ENCODE measurements at regions not wholly inside any gene's neighbourhood (a gene's known extent, or its start where the extent isn't known, plus 50 kb on each side); places are given as distances from the start of the nearest gene placed in this dataset.

- TF ChIP-seq CTCF (IDR thresholded peaks at IDR 0.05), result no peak
- TF ChIP-seq POLR2A (IDR thresholded peaks at IDR 0.05), result no peak
- TF ChIP-seq POLR2AphosphoS5 (IDR thresholded peaks at IDR 0.05), result no peak
- whole genome bisulfite sequencing, result 62% methylated on average over 2 of the region's 2 CpGs
- Histone ChIP-seq H3K4me3 (no peak overlapping the region), H3K9me3 (no peaks in the 10 kb centered on the region), H3K4me1 (replicated peaks) (no peaks in the 10 kb centered on the region), H3K27me3 (replicated peaks; ENCODE audit: insufficient read depth) (no peaks in the 10 kb centered on the region), H3K27ac (no peak overlapping the region), H3K36me3 (no peaks in the 10 kb centered on the region)
- DNase-seq (ENCODE audit: low spot score), result no peak
- intact Hi-C loops (cut with DNase I), result loop anchor here (5.0 kb wide), 1 partner anchor 261 kb away; no protein-coding TSS in a partner anchor
Observed at GRCh38 chr2:187826023-187826422, 271.8 kb upstream of the TFPI start.

GRCh38 chr2:187834787-187835186, 280.6 kb upstream of the TFPI start:
- WGBS, result 95% methylated on average over 5 of the region's 5 CpGs
- Histone ChIP-seq H3K27me3 (replicated peaks; ENCODE audit: insufficient read depth) (no peaks in the 10 kb centered on the region), H3K4me1 (replicated peaks) (no peaks in the 10 kb centered on the region), H3K27ac (no peak overlapping the region), H3K4me3 (no peak overlapping the region), H3K36me3 (no peaks in the 10 kb centered on the region), H3K9me3 (no peaks in the 10 kb centered on the region)
- intact Hi-C loops (cut with DNase I), result no loop called here
- no peak for DNase-seq (ENCODE audit: low spot score)
- no peak for TF ChIP-seq POLR2A (IDR thresholded peaks at IDR 0.05)

DNA sequence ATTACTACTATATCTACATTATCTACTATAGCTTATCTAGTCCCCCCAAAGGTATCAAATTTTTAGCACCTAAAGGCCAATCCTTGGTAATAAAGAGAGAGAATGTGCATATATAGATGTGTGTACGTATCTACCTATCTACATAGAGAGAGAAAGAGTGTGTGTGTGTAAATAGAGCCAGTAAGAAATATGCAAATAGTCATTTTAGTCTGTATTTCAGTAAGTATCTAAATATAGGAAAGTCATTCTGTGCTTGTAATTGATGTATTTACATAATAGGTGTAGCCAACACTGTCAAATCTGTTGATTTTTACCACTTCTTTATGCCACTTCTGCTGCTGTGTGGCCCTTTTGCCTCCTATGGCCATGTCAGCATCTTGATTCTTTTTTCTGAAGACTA, 284.5 kb upstream of the TFPI start:
- 97% methylated on average over 1 of the region's 1 CpG for WGBS

GRCh38 chr2:187842315-187842714, 288.1 kb upstream of the TFPI start:
- no peaks in the 10 kb centered on the region for H3K4me1 ChIP-seq (replicated peaks)
- H3K36me3 ChIP-seq, result no peaks in the 10 kb centered on the region
- no peaks in the 10 kb centered on the region for H3K9me3 ChIP-seq
- TF ChIP-seq CTCF (IDR thresholded peaks at IDR 0.05) (no peak), POLR2A (IDR thresholded peaks at IDR 0.05) (no peak), POLR2AphosphoS5 (IDR thresholded peaks at IDR 0.05) (no peak)
- H3K4me3 ChIP-seq, result no peak overlapping the region
- intact Hi-C loops (cut with DNase I), result loop anchor here (10.0 kb wide), 2 partner anchors 258 to 348 kb away; no protein-coding TSS in a partner anchor
- H3K27me3 ChIP-seq (replicated peaks; ENCODE audit: insufficient read depth), result no peaks in the 10 kb centered on the region
- DNase-seq (ENCODE audit: low spot score), result no peak
- WGBS, result 95% methylated on average over 4 of the region's 4 CpGs
- no peak overlapping the region for H3K27ac ChIP-seq

More for the DNA sequence above, 284.5 kb upstream of the TFPI start:
- Histone ChIP-seq H3K27ac (no peak overlapping the region), H3K9me3 (no peaks in the 10 kb centered on the region), H3K4me3 (no peak overlapping the region), H3K4me1 (replicated peaks) (no peaks in the 10 kb centered on the region), H3K27me3 (replicated peaks; ENCODE audit: insufficient read depth) (no peaks in the 10 kb centered on the region), H3K36me3 (no peaks in the 10 kb centered on the region)
- DNase-seq (ENCODE audit: low spot score), result no peak
- TF ChIP-seq CTCF (IDR thresholded peaks at IDR 0.05) (no peak), POLR2AphosphoS5 (IDR thresholded peaks at IDR 0.05) (no peak), POLR2A (IDR thresholded peaks at IDR 0.05) (no peak)
- intact Hi-C loops (cut with DNase I), result no loop called here

GRCh38 chr2:187842978-187843847, 289.0 kb upstream of the TFPI start:
- 58% methylated on average over 8 of the region's 8 CpGs for WGBS
- TF ChIP-seq CTCF (IDR thresholded peaks at IDR 0.05), result peak; percentile 17 to 58 (median 48)
- no peak for TF ChIP-seq POLR2A (IDR thresholded peaks at IDR 0.05)
- no peak for TF ChIP-seq POLR2AphosphoS5 (IDR thresholded peaks at IDR 0.05)
- no peak overlapping the region for H3K27ac ChIP-seq
- intact Hi-C loops (cut with DNase I), result loop anchor here (10.0 kb wide), 2 partner anchors 258 to 348 kb away; no protein-coding TSS in a partner anchor
- H3K4me1 ChIP-seq (replicated peaks), result no peaks in the 10 kb centered on the region
- H3K27me3 ChIP-seq (replicated peaks; ENCODE audit: insufficient read depth), result no peaks in the 10 kb centered on the region
- H3K36me3 ChIP-seq, result no peaks in the 10 kb centered on the region
- H3K9me3 ChIP-seq, result no peaks in the 10 kb centered on the region
- no peak for DNase-seq (ENCODE audit: low spot score)
- no peak overlapping the region for H3K4me3 ChIP-seq
